Stimulated activated effector memory CD8-positive, alpha-beta T cell treated with anti-CD3 and anti-CD28 coated beads, Interleukin-12 subunit alpha, Interleukin-12 subunit beta, amount 100 ng/mL, for 72 hours (primary cell): ENCODE measurements at regions not wholly inside any gene's neighbourhood (a gene's known extent, or its start where the extent isn't known, plus 50 kb on each side); places are given as distances from the start of the nearest gene placed in this dataset.
A peak's percentile ranks its signal among the peaks of the same experiment; 100 is the strongest.

Source experiments
- ATAC-seq: fragments of 150-1000 bp; cut with Tn5 transposase; 2 replicates; pipeline ENCODE4 v1.10.0; 2021
- DNase-seq, 2 donors: peaks; one replicate each; pipeline ENCODE4 v3.0.0; 2021 to 2022; ENCODE audit warnings: low spot score in 2 of 2
- H3K27ac Mint-ChIP-seq: one replicate; pipeline ENCODE4 v1.8.0; 2022; ENCODE audit warnings: mild to moderate bottlenecking, mixed read lengths
- H3K36me3 Mint-ChIP-seq: one replicate; pipeline ENCODE4 v1.8.0; 2022; ENCODE audit warnings: mild to moderate bottlenecking, mixed read lengths
- H3K4me1 Mint-ChIP-seq: one replicate; pipeline ENCODE4 v1.8.0; 2022; ENCODE audit warnings: mixed read lengths
- H3K4me3 Mint-ChIP-seq: one replicate; pipeline ENCODE4 v1.8.0; 2022; ENCODE audit warnings: mild to moderate bottlenecking, mixed read lengths
- H3K9me3 Mint-ChIP-seq: one replicate; pipeline ENCODE4 v1.8.0; 2022; ENCODE audit warnings: mixed read lengths

DNA sequence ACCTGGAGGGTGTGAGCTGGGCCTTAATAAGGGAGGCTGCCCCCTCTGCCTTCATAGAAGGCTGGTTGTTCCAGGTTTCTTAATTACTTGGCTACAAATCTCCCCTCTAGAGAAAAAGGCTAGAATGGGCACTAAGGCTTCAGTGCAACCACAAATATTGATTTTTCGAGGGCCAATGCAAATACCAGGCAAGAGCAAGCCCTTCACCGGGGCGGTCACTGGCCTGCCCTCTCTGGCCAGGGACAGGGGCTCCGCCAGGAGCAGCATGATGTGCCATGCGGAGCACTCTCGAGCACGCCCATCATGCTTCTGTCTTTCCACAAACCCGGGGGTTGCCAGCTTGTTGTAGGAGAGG, 127.8 kb upstream of the SPACA7 start:
- no peak for DNase-seq
- Mint-ChIP-seq H3K4me3 (no peak overlapping the region), H3K4me1 (no peaks in the 10 kb centered on the region), H3K36me3 (no peaks in the 10 kb centered on the region), H3K9me3 (no peaks in the 10 kb centered on the region), H3K27ac (no peak overlapping the region)
- no peak for ATAC-seq

DNA sequence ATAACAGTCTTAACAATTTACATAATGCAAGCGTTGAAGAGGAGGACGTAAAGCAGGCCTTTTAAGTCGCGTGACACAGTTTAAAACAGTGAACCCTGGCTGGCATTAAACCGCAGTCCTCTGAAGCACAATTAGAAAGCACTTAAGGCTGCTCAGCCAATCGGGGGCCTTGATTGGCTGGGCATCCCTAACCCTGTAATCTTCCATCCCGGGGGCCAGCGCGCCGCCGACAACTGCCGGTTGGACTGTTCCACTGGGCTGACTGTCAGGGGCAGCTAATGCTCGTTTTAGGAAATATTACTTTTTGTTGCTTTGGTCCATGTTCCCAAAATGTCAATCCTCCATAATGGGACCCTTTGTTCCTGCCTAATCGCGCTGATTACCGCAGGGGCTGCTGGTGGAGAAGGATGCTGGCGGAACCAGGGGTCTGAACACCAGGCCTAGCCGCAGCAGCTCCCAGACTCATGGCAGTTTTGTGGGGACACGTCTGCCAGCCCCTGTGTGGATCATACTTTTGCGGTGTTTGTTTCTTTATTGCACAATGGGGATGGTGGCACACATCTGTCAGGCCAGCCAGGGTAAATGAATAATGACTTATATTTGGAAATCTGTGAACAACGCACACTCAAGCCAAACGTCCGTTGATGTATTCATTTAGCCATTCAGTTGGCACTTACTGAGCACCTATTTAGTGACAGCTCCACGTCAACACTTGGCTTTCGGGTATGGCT, 127.1 kb upstream of the SPACA7 start:
- H3K36me3 Mint-ChIP-seq: no peaks in the 10 kb centered on the region
- no peaks in the 10 kb centered on the region for H3K9me3 Mint-ChIP-seq
- no peaks in the 10 kb centered on the region for H3K4me1 Mint-ChIP-seq
- DNase-seq: peak in 1 of 2 donors; percentile 26
- ATAC-seq: no peak
- no peak overlapping the region for H3K4me3 Mint-ChIP-seq
- H3K27ac Mint-ChIP-seq: no peak overlapping the region

DNA sequence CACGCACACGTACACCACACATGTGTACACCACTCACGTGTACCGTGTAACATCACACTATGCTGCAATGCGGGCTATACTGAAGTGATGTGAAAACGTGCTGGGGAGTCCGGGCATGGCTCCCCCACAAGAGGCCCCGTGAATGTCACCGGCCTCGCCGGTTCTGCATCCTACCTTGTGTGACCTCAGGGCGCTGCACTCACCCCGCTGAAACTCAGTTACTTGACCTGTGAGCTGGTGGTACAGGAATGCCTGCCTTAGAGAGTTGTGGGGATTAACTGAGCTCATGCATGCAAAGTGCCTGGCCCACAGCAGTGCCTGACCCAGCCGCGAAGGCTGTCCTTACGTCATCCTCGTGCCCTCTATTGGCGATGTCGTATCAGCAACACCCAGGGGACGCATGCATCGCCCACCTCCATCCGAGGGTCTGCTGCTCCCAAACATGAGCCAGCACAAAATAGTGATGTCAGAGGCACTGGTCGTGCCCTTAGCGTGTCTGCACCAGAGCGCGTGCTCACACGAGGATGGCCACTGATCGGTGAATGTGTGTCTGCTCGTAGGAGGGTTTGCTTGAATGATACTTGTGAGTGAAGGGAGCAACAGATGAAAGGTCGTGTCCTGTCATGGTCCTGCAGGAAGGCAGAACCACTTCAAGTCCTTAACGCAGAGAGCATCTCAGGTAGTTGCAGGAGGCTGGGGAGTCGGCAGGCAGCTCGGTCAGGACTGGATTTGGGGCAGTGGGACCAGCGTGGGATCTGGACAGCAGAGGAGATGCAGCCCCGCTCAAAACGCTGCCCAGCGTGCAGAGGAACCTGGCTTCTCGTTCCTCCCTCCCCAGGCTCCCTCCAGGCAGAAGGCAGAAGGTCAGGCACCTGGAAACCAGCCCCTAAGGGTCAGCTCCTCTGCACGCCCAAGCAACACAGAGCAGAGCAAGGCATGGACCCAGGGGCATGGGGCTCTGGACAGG, 126.2 kb upstream of the SPACA7 start:
- Mint-ChIP-seq H3K36me3 (no peaks in the 10 kb centered on the region), H3K4me1 (no peaks in the 10 kb centered on the region), H3K27ac (no peak overlapping the region), H3K9me3 (no peaks in the 10 kb centered on the region), H3K4me3 (no peak overlapping the region)
- peak in 1 of 2 donors; percentile 37 for DNase-seq
- ATAC-seq: no peak

DNA sequence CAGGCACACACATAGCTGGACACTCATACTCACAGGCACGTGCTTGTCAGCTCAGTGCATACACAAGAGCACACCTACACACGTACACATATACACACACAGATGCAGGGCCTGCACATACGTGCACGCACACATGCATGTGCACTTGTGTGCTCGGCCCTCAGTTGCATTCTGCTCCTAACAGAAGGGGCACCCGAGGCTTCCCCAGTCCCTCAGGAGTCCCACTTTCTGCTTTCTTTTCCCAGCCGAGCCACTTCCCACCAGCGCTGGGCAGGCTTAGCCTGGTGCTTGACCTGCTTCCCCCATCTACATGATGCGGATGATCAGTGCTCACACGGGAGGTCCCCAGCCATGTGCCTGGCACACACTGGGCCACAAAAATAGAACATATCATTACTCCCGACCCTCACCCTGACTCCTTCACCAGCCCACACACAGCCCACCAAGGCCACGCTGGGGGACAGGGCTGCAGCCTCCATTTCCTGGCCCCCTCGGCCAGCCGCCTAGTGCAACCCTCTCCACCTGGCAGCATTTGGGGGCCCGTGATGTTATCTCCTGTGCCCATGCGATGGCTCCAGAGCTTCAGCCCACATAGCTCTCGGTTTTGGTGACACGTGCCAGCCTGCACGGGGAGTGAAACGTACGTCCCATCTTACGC, 125.2 kb upstream of the SPACA7 start:
- Mint-ChIP-seq H3K9me3 (peaks cover 3% of the 10 kb centered on the region), H3K27ac (no peak overlapping the region), H3K4me3 (no peak overlapping the region), H3K4me1 (no peaks in the 10 kb centered on the region), H3K36me3 (no peaks in the 10 kb centered on the region)
- ATAC-seq: no peak
- peak in 1 of 2 donors; percentile 28 for DNase-seq

DNA sequence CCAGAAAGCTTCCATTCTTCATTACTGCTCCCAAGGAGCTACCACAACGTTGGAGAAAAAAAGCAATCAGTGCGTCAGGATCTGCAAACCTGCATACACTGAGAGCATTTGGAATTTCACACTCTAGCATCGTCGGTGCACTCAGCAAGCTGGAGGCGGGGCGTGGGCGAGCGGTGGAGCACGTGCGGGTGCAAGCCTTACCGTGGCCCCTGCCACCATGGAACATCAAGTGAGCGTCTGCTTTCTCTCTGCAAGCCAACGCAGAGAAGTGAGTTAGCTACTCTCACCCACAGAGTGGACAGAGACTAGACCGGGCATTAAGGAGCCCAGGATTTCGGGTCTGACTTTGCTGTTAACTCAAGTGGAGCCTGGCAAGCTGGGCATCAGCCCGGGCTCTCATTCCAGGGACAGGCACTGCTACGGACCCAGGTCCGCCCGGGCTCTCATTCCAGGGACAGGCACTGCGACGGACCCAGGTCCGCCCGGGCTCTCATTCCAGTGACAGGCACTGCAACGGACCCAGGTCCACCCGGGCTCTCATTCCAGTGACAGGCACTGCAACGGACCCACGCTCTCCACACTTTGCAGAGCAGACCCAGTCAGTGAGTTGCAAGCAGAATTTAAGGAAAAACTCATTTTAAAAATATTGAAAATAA, 124.1 kb upstream of the SPACA7 start:
- Mint-ChIP-seq H3K9me3 (peaks cover 3% of the 10 kb centered on the region), H3K36me3 (no peaks in the 10 kb centered on the region), H3K4me1 (no peaks in the 10 kb centered on the region), H3K27ac (no peak overlapping the region), H3K4me3 (no peak overlapping the region)
- no peak for ATAC-seq
- no peak for DNase-seq

DNA sequence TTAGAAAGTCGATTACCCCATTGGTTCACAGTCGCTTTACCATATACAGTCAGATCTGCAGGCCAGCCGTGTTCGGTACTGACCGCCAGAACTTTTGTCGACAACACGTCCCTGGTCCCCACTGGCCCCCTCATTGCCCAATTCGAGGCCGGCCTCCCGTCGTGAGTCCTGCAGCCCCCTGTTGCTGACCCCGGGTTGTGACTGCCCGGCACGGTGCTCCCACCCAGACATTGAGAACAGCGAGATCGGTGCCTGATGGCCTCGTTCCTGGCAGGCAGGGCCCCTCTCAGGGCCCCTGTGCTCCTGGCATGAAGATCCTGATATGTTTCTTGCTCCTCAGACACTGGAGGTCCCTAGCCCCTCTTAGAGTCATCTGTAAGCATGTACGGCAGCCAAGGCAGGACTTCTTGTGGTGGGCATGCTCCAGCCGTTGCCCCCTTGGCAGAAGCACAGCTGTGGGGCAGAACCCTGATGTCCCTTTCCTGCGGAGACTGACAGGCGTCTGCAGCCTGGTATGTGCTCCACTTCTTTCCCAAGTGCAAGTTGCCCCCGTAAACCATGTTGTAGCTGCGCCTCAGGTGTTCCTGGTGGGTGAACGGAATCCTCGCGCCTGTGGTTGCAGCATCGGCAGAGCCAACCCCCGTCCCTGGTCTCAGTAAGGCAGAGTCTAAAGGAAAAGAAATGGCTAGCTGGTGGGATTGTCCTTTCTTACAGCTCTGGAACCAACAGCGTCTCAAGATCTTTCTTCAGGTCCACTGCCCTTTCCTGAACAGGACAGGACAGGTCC, 123.2 kb upstream of the SPACA7 start:
- H3K9me3 Mint-ChIP-seq: peaks cover 3% of the 10 kb centered on the region
- no peak overlapping the region for H3K27ac Mint-ChIP-seq

DNA sequence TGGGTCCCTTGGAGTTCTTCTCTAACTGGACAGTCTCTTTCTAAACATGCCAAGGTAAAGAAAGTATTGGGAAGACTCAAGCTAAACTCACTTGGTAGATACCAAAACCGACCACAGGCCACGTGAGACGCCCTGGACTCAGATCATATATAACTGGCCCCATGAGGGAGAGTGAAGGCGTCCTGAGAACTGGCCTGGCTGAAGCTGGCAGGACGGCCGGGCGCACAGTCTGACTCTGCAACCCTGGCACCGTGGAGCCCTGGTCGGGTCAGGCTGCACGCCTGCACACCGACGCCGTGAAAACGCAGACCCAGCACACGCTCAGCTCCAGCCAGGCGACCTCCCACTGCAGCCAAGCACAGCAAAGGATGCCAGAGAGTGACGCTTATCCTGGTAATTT, 122.5 kb upstream of the SPACA7 start:
- DNase-seq (peak in 1 of 2 donors; percentile 13), ATAC-seq (no peak)
- Mint-ChIP-seq H3K27ac (no peak overlapping the region), H3K9me3 (peaks cover 3% of the 10 kb centered on the region), H3K4me1 (no peaks in the 10 kb centered on the region), H3K36me3 (no peaks in the 10 kb centered on the region), H3K4me3 (no peak overlapping the region)

More for the DNA sequence above, 123.2 kb upstream of the SPACA7 start:
- Mint-ChIP-seq H3K36me3 (no peaks in the 10 kb centered on the region), H3K4me3 (no peak overlapping the region), H3K4me1 (no peaks in the 10 kb centered on the region)
- DNase-seq (no peak), ATAC-seq (no peak)

DNA sequence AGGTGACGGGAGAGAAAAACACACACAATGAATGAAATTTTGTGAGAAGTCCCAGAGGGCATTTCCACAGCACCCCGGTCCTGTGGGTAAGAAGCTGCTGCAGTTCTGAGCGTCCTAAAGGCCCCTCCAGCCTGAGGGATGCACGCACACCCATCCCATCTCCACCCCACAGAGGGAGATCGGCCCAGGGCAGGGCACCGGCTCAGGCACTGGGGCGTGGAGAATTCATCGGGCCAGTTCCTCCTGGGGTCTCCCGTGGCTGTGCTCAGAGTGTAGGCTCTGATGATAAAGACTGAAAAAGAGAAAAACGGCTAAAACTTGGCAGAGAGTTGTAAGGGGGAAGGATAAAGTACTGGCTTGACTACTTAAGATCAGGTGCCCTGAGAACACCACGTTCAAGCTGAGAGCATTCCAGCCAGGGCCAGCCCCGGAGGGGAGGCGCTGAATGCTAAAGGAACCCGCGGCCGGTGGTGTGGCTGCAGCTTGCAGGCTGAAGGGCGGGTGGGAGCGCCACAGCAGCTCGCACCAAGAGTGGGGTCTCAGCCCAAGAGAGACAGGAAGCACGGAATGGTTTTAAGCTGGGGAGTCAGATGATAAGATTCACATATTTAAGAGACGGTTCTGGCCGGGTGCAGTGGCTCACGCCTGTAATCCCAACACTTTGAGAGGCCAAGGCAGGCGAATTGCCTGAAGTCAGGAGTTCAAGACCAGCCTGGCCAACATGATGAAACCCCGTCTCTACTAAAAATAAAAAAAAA, 121.9 kb upstream of the SPACA7 start:
- Mint-ChIP-seq H3K9me3 (peaks cover 3% of the 10 kb centered on the region), H3K4me3 (no peak overlapping the region), H3K36me3 (no peaks in the 10 kb centered on the region), H3K27ac (no peak overlapping the region), H3K4me1 (no peaks in the 10 kb centered on the region)
- peak in 1 of 2 donors; percentile 8 for DNase-seq
- ATAC-seq: no peak

DNA sequence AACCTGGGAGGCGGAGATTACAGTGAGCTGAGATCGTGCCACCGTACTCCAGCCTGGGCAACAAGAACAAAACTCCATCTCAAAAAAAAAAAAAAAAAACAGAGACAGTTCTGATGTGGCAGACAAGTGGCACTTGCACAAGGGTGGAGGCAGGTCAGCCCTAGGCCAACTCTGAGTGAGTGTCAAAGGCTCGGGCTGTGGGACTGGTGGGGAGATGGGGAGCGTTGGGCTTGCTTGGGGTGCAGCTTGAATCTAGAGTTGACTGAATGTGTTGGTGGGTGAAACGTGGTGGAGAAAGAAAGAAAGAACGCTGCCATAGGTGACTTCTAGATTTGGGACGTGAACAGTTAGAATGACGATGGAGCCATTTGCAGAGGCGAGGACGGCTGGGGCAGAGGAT, 121.3 kb upstream of the SPACA7 start:
- no peak overlapping the region for H3K4me3 Mint-ChIP-seq
- peaks cover 3% of the 10 kb centered on the region for H3K9me3 Mint-ChIP-seq

DNA sequence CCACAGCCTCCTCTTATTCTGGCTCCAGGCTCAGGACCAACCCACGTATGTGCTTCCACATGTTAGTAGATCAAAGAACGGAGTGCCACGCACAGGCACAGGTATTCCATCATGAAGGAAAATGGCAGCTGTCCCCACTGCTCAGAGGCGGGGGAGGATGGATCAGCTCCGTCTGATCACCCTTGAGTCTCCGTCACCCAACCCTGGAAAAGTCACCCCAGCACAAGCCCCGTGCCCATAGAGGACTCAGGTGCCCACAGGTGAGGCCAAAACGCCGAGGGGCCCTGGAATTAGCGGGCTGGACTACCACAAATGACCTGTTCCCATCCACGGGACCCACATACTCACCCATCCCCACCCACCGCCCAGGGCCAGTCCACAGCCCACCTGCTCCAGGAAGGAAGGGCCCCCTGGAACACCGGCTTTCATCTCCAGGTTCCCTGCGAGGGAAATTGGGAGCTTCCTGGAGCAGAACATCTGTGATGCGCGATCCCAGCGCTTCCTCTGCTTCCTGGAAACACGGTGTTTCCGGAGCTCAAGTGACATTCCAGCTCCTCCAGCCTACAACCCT, 120.5 kb upstream of the SPACA7 start:
- no peak overlapping the region for H3K4me3 Mint-ChIP-seq
- no peak overlapping the region for H3K27ac Mint-ChIP-seq
- no peak for ATAC-seq
- DNase-seq: peak in 1 of 2 donors; percentile 41
- H3K36me3 Mint-ChIP-seq: no peaks in the 10 kb centered on the region
- peaks cover 3% of the 10 kb centered on the region for H3K9me3 Mint-ChIP-seq
- H3K4me1 Mint-ChIP-seq: no peaks in the 10 kb centered on the region

More for the DNA sequence above, 121.3 kb upstream of the SPACA7 start:
- H3K27ac Mint-ChIP-seq: no peak overlapping the region
- ATAC-seq (no peak), DNase-seq (no peak)
- no peaks in the 10 kb centered on the region for H3K36me3 Mint-ChIP-seq
- no peaks in the 10 kb centered on the region for H3K4me1 Mint-ChIP-seq

DNA sequence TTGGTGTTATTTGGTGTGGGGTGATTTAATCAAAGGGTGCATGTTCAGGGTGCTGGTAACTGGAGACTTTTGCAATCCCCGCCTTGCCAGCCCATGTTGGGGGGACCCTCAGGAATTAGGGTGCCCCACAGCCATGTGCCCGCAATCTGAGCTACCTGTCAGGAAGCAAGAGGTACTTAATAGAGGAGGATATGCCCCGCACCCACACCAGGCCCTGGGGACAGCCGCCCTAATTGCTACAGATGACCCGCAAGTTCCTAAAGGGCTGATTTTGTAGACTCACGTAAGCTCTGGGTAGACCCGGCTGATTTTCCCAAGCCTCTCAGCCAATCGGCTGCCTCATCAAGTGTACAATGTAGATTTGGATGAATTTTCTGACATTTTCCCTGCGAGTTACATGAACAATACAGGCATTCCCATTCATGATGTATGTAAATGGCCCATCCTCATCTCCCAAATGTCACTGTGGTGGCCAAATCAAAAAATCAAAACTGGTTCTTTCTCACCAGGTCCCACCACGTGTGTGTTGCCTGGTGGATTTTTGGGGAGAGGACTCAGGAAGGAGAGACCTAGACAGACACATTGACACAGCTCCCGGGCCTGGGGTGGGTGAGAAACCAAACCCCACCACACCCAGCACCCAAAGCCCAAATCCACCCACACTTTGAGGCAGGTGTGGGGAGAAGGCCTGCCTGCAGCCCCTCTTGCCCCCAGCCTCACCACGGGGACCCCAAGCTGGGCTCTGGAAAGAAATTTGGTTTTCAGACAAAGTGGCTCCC, 119.2 kb upstream of the SPACA7 start:
- Mint-ChIP-seq H3K9me3 (peaks cover 3% of the 10 kb centered on the region), H3K4me3 (no peak overlapping the region), H3K36me3 (no peaks in the 10 kb centered on the region), H3K4me1 (no peaks in the 10 kb centered on the region), H3K27ac (no peak overlapping the region)
- DNase-seq (peak in 1 of 2 donors; percentile 35), ATAC-seq (no peak)

DNA sequence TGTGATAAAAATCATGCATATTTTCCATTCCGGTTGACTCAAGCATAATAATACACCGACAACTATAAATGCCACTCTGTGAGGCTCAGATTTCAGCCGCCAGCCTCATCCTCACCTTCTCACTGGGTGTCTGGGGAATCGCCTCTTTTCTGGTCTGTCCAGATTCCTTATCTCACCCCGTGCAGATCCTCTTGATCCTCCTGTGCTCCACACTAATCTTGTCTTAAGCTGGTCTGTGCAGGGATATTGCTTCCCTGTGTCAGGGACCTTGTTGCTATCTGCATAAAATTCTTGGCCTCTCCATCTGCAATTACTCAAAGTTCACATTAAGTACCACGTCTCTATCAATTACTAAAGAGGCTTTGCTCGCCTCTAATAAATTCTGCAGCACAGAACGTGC, 116.6 kb upstream of the SPACA7 start:
- H3K27ac Mint-ChIP-seq: no peak overlapping the region

More for the DNA sequence above, 116.6 kb upstream of the SPACA7 start:
- no peak for ATAC-seq
- no peak for DNase-seq
- H3K9me3 Mint-ChIP-seq: peaks cover 3% of the 10 kb centered on the region
- H3K4me3 Mint-ChIP-seq: no peak overlapping the region
- H3K4me1 Mint-ChIP-seq: no peaks in the 10 kb centered on the region
- no peaks in the 10 kb centered on the region for H3K36me3 Mint-ChIP-seq
